Activated naive CD8-positive, alpha-beta T cell treated with anti-CD3 and anti-CD28 coated beads, Interleukin-2, amount 50 U/mL, for 24 hours (primary cell): ENCODE measurements at regions not wholly inside any gene's neighbourhood (a gene's known extent, or its start where the extent isn't known, plus 50 kb on each side); places are given as distances from the start of the nearest gene placed in this dataset.
"Not testable (repeated sequence)": the region's sequence is repeated elsewhere in the genome, so short reads cannot be mapped to it uniquely, and the experiment has no call there.

Experiments
- ATAC-seq: fragments of 150-1000 bp; cut with Tn5 transposase; one replicate; pipeline ENCODE4 v1.10.0; 2021
- DNase-seq: peaks from one replicate; pipeline ENCODE4 v3.0.0; 2021
- H3K27ac Mint-ChIP-seq: one replicate; pipeline ENCODE4 v1.8.0; 2021; ENCODE audit warnings: mild to moderate bottlenecking, mixed read lengths
- H3K27me3 Mint-ChIP-seq: one replicate; pipeline ENCODE4 v1.8.0; 2021; ENCODE audit warnings: mixed read lengths
- H3K36me3 Mint-ChIP-seq: one replicate; pipeline ENCODE4 v1.8.0; 2021; ENCODE audit warnings: low read depth, mixed read lengths
- H3K4me1 Mint-ChIP-seq: one replicate; pipeline ENCODE4 v1.8.0; 2021; ENCODE audit warnings: mixed read lengths
- H3K4me3 Mint-ChIP-seq: one replicate; pipeline ENCODE4 v1.8.0; 2021; ENCODE audit warnings: mild to moderate bottlenecking, moderate library complexity, mixed read lengths
- H3K9me3 Mint-ChIP-seq: one replicate; pipeline ENCODE4 v1.8.0; 2021; ENCODE audit warnings: mixed read lengths

DNA sequence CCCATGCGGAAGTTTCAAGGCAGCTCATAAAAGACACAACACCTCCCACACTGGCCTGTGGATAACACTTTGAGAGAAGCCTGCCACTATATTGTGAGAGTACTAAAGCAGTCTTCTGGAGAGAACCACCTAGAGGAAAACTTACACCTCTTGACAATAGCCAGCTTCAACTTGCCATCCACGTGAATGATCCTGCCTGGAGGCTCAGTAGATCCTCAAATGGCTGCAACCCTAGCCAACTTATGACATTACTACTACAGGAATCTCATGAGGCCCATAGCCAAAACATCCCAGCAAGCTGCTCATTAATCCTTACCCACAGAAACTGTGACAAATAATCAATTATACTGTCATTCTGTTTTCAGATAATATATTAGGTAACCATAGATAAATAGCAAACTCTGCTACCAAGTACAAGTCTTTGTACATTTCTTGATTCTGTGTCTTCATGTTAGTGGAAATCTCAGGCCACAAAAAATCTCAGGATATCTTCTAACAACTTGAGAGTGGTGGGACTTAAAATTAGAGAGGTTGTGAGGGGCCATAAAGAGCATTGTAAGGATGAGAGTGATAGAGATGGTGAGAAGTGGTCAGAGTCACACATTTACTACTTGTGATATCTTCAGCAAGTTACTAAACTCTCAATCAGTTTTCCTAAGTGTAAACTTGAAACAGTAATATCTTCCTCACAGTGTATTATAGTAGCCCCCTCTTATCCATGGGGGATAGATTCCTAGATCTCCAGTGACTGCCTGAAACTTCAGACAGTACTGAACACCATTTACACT is 368.0 kb downstream of the C12orf50 start:
- Mint-ChIP-seq H3K27me3 (no peaks in the 10 kb centered on the region), H3K27ac (no peak overlapping the region), H3K4me3 (no peak overlapping the region), H3K36me3 (no peaks in the 10 kb centered on the region), H3K4me1 (peaks cover 10% of the 10 kb centered on the region), H3K9me3 (no peaks in the 10 kb centered on the region)
- ATAC-seq (no peak), DNase-seq (no peak)

DNA sequence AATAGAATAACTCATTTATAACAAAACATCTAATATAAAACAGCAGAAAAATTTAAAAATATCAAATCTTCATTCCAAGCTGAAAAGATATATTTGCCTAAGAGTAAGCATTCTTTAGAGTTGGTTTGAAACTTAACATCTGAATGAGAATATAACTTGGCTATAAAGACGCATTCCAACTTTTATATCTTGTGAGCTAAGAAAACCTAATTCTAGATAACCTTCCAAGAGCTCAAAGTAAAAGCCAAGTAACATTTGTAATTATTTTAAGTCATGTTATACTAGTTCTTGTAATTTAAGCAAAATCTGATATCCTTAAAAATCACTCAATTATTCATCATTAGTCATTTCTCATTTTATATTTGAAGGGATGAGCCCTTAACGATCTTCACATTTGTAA is 368.9 kb downstream of the C12orf50 start:
- Mint-ChIP-seq H3K27ac (no peak overlapping the region), H3K4me1 (peaks cover 10% of the 10 kb centered on the region), H3K9me3 (no peaks in the 10 kb centered on the region), H3K27me3 (no peaks in the 10 kb centered on the region), H3K36me3 (no peaks in the 10 kb centered on the region), H3K4me3 (no peak overlapping the region)
- no peak for DNase-seq
- ATAC-seq: no peak

DNA sequence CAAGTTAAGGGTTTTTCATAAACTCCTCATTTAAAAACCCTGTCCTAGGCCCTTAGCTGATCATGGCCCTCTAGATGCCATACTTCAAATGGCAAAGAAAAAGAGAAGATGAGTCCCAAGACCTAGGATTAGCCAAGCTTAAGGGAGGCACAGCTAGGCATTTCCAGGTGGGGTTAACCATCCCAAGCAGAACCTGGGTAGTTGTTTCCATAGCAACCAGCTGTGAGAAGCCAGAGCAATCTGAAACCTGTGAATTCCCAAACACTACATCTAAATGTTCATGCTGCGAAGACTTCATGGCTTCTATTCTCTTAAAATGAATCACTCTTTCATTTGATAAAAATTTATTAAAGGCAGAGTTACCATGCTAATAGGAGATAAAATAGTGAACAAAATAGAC is 372.9 kb downstream of the C12orf50 start:
- Mint-ChIP-seq H3K4me3 (no peak overlapping the region), H3K9me3 (no peaks in the 10 kb centered on the region), H3K27me3 (no peaks in the 10 kb centered on the region), H3K27ac (no peak overlapping the region), H3K36me3 (no peaks in the 10 kb centered on the region), H3K4me1 (peaks cover under 1% of the 10 kb centered on the region)
- ATAC-seq (no peak), DNase-seq (no peak)

DNA sequence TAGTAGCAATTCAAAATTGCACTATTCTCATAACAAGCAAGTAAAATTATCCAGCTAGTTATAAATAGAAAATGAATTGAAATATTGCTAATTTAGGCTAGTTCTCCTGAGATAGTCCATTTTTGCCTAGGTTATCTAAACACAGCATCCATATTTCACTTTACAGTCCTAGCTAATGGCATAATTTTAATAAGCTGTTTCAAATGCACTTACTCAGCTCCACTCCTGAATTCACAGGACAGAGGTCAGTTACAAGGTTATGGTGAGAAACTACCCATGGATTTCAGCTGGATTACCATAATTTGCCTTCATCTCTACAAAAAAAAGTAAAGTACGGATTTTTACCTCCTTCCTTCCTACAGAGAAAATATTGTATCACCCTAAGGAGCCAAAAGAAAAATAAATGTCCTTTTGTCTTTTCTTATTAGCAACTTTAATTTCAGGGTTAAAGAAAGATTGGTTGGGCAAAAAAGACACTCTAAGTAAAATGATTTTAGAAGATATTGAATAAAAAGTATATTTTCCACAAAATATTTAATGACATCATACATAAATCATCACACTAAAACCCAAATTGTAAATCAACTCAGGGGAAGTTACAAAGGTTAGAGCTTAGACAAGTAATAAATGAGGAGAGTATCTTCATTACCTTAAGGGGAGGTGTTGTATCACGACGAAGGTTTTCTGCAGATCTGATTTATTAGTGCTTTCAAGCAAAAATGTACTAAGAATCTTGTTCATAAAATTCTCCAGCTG is 377.4 kb downstream of the C12orf50 start:
- Mint-ChIP-seq H3K9me3 (no peaks in the 10 kb centered on the region), H3K36me3 (no peaks in the 10 kb centered on the region), H3K27ac (no peak overlapping the region), H3K4me1 (no peaks in the 10 kb centered on the region), H3K27me3 (no peaks in the 10 kb centered on the region), H3K4me3 (no peak overlapping the region)
- ATAC-seq (no peak), DNase-seq (no peak)

DNA sequence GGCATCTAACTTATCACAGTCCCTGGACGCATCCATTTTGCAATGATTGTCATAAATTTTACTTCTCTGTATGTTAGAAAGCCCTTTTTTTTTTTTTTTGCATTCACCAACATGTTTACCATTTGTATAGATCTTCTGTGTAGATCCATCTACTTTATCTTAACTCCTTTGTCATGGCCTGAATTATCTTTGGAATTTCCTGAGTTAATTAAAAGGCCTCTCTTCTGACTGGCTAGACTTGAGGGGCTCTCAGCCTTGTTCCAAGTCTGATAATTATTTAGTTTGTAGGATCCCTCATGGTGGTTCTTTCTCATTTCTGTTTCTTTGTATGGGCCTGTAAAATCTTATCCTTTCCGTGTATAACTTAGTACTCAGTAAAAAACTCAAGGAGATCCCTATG is 387.0 kb downstream of the C12orf50 start:
- ATAC-seq (no peak), DNase-seq (no peak)
- no peaks in the 10 kb centered on the region for H3K27me3 Mint-ChIP-seq
- peaks cover 4% of the 10 kb centered on the region for H3K9me3 Mint-ChIP-seq
- no peak overlapping the region for H3K27ac Mint-ChIP-seq
- H3K4me3 Mint-ChIP-seq: no peak overlapping the region
- no peaks in the 10 kb centered on the region for H3K4me1 Mint-ChIP-seq
- H3K36me3 Mint-ChIP-seq: no peaks in the 10 kb centered on the region

DNA sequence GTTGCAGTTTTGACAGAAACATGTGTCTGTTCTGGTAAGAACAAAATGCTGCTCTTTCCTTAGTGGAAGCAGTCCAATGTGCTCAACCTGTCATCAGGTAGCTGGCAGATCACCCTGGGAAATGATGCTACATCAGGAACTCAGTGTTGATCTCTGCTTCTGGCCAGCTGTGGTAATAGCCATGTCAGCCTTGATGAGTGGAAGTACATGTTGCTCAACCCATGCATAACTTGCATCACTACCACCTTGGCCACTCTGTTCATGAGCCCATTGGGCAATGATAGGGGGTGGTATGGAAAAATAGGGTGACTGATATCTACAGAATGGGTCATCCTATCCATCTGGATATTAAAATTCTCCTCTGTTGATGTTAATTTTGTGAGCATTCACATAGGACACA is 411.0 kb downstream of the C12orf50 start:
- no peak overlapping the region for H3K4me3 Mint-ChIP-seq
- DNase-seq: no peak
- no peak overlapping the region for H3K27ac Mint-ChIP-seq
- no peaks in the 10 kb centered on the region for H3K4me1 Mint-ChIP-seq
- ATAC-seq: no peak
- H3K9me3 Mint-ChIP-seq: peaks cover 4% of the 10 kb centered on the region
- H3K27me3 Mint-ChIP-seq: no peaks in the 10 kb centered on the region
- no peaks in the 10 kb centered on the region for H3K36me3 Mint-ChIP-seq

DNA sequence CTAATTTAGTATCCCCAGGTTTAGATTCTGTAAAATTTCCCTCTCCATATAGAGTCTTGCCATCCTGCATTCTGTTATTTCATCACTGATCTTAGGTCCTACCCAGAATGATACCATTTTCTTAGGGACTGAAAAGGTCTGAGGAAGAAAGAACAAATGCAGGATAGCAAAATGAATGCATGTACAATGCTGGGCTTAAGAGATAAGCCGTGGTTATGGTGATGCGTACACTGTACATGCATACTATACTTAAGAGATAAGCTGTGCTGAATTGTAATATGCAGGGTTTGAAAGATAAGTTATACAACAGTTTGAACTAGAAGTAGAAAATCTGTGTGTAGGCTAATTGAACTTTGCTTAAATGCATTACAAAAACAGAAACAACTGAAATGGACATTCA is 416.2 kb downstream of the C12orf50 start:
- no peaks in the 10 kb centered on the region for H3K4me1 Mint-ChIP-seq

DNA sequence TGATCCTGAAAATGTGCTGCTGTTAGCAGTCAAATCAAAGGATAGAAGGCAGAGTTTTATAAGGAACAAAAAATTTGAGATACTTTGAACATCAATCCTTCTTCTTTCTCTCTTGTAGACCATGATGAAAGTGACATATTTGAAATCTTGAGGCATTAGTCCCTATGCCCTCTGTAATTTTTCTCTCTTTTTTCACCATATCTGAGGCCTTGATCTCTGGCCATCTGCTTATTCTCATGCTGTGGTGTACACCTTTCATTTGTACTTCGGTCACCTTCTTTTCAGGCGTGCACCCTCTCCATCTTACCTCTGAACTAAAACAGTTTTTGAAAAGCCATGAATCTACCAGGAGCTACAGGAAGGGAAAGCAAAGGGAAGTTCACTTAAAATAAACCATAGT is 420.9 kb downstream of the C12orf50 start:
- H3K4me1 Mint-ChIP-seq: no peaks in the 10 kb centered on the region
- no peaks in the 10 kb centered on the region for H3K36me3 Mint-ChIP-seq
- no peaks in the 10 kb centered on the region for H3K27me3 Mint-ChIP-seq
- DNase-seq: no peak
- no peak overlapping the region for H3K27ac Mint-ChIP-seq
- no peak overlapping the region for H3K4me3 Mint-ChIP-seq
- no peak for ATAC-seq
- H3K9me3 Mint-ChIP-seq: peaks cover 9% of the 10 kb centered on the region

More for the DNA sequence above, 416.2 kb downstream of the C12orf50 start:
- Mint-ChIP-seq H3K36me3 (no peaks in the 10 kb centered on the region), H3K27ac (no peak overlapping the region), H3K27me3 (no peaks in the 10 kb centered on the region), H3K9me3 (peaks cover 4% of the 10 kb centered on the region), H3K4me3 (no peak overlapping the region)
- DNase-seq (no peak), ATAC-seq (no peak)

DNA sequence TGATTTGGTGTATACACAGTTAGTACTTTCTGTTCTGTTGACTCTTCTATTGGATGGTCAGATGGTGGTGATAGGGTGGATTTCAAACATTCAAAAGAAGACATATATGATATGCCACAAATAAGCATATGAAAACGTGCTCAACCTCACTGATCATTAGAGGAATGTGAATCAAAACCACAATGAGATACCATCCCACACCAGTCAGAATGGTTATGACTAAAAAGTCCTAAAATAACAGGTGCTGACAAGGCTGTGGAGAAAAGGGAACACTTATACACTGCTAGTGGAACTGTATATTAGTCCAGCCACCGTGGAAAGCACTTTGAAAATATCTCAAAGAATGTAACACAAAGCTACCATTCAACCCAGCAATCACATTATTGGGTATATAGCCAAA is 425.5 kb downstream of the C12orf50 start:
- no peak overlapping the region for H3K27ac Mint-ChIP-seq
- no peaks in the 10 kb centered on the region for H3K4me1 Mint-ChIP-seq
- no peaks in the 10 kb centered on the region for H3K27me3 Mint-ChIP-seq
- DNase-seq (no peak), ATAC-seq (no peak)
- peaks cover 5% of the 10 kb centered on the region for H3K9me3 Mint-ChIP-seq
- H3K4me3 Mint-ChIP-seq: no peak overlapping the region
- no peaks in the 10 kb centered on the region for H3K36me3 Mint-ChIP-seq

DNA sequence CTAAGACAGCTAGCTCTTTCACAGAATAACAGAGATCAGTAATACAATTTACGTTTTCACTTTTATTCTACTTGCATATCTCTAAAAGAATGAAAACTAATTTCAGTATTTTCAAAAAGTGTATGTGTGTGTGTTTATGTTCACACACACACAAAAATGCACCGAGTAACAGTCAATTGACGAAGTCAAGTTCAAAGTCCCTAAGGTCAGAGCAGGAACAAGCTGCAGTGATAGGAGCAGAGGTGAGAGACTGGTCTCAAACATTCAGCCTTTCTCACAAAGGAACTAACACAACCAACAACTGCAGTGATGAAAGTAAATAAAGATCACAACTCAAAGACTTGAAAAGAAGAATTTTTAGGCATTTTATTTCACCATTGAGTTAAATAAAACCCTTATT is 429.7 kb downstream of the C12orf50 start:
- H3K27me3 Mint-ChIP-seq: no peaks in the 10 kb centered on the region
- H3K4me1 Mint-ChIP-seq: no peaks in the 10 kb centered on the region
- no peak for ATAC-seq
- DNase-seq: no peak
- no peak overlapping the region for H3K27ac Mint-ChIP-seq
- no peaks in the 10 kb centered on the region for H3K36me3 Mint-ChIP-seq
- peaks cover 5% of the 10 kb centered on the region for H3K9me3 Mint-ChIP-seq
- H3K4me3 Mint-ChIP-seq: no peak overlapping the region

DNA sequence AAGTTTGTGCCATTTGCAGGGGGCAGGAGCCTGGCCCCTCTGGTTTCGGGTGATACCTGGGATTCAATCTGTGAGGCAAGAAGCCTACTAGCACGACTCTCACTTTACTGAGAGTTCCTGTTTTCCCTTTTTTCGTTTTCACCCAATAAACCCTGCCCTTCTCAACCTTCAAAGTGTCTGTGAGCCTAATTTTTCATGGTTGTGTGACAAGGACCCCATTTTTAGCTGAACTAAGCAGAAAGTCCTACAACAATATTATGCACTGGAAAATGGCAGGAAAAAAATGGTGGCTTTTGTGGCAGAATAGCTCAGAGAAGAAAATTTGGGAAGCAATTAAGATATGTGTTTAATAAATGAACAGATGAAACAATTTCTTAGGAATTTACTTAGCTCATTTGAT is 432.1 kb downstream of the C12orf50 start:
- Mint-ChIP-seq H3K27ac (no peak overlapping the region), H3K9me3 (peaks cover 5% of the 10 kb centered on the region), H3K4me1 (no peaks in the 10 kb centered on the region), H3K36me3 (no peaks in the 10 kb centered on the region), H3K27me3 (no peaks in the 10 kb centered on the region), H3K4me3 (no peak overlapping the region)
- DNase-seq (no peak), ATAC-seq (no peak)

DNA sequence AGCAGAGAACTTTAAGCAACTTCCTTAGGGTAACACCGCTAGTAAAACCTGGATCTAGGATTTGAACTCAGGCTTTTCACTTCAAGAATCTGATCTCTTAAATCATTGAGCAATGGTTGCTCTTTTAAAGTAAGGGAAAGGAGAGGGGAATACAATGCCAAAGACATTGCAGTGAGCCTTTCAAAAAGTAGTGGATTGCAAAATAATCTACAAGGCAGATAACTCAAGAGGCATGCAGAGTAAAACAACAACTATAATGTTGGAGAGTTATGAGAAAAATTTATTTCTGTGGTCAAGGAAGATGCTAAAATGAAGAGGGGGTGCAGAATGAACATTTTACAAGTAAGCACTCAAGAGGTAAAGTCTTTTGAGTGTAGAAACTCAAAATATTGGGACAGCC is 432.6 kb downstream of the C12orf50 start:
- Mint-ChIP-seq H3K9me3 (peaks cover 5% of the 10 kb centered on the region), H3K4me3 (no peak overlapping the region), H3K4me1 (no peaks in the 10 kb centered on the region), H3K27ac (no peak overlapping the region), H3K27me3 (no peaks in the 10 kb centered on the region), H3K36me3 (no peaks in the 10 kb centered on the region)
- no peak for DNase-seq
- no peak for ATAC-seq

DNA sequence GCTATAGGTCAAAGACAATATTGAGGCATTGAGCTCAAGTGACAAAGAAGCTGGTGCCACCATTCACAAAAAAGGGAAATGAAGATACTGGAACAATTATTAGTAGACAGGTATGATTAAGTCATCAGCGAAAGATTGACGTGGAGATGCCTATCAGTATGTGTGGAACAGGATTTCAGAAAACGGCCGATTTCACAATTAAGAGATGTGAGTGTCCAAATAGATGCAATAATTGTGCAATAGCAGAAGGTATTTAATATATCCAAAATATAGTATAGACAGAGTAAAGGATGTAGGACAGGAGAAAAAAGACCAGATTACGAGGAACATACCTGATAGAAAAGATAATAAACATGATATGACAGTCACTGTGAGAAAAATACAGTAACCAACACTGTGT is 433.1 kb downstream of the C12orf50 start:
- H3K27ac Mint-ChIP-seq: no peak overlapping the region
- H3K4me1 Mint-ChIP-seq: no peaks in the 10 kb centered on the region
- H3K4me3 Mint-ChIP-seq: no peak overlapping the region
- ATAC-seq (no peak), DNase-seq (no peak)
- peaks cover 5% of the 10 kb centered on the region for H3K9me3 Mint-ChIP-seq
- no peaks in the 10 kb centered on the region for H3K36me3 Mint-ChIP-seq
- H3K27me3 Mint-ChIP-seq: no peaks in the 10 kb centered on the region

DNA sequence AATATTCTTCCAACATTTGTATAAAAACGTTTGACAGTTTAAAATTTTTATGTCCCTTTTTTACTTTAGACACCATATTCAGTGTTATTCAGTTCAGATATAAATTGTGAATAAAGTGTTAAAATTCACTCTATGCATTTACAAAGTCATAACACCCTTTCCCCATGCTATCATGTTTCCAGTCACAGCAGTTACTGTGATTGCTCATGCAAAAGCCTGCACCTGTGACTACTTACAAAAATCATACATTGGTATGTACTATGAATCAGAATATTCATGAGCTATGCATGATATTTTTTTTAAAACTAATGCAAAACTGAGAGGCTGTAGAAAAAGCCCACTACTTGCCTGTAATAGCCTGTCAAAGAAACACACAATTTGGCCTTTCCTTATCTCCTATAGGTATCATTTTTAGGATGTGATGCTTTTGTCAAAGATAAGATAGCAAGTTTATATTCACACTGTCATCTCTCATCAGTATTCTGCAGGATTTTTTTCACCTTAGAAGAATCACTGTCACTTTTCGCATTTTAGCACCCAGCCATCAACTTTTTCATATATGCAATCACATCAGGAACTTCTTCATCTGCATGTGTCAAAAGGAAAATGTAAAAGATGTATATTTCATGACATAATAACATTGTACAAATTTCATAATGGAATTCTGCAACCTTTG is 443.2 kb downstream of the C12orf50 start:
- no peaks in the 10 kb centered on the region for H3K4me1 Mint-ChIP-seq
- H3K36me3 Mint-ChIP-seq: no peaks in the 10 kb centered on the region
- ATAC-seq (no peak), DNase-seq (no peak)
- no peak overlapping the region for H3K4me3 Mint-ChIP-seq
- H3K27ac Mint-ChIP-seq: no peak overlapping the region
- H3K9me3 Mint-ChIP-seq: peaks cover 10% of the 10 kb centered on the region
- H3K27me3 Mint-ChIP-seq: no peaks in the 10 kb centered on the region

DNA sequence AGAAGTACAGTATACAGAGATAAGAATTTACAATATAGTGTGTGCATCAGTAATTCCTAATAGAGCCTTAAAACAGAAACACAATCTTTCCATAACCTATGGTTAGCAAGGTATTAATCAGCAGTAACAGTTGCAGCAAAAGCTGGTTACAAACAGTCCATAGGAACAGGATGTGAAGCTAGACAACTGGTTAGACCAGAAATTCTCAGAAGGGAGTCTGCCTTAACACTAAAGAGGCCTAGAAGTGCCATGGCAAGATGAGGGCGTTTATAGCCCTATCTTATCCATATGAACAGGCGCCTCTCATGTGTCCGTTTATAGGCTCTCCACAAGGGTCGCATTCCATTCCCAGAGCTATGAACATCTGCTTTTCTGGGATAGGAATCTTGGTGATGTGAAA is 450.1 kb downstream of the C12orf50 start:
- not testable (repeated sequence) for H3K4me3 Mint-ChIP-seq, ATAC-seq, H3K9me3 Mint-ChIP-seq, H3K4me1 Mint-ChIP-seq, H3K27me3 Mint-ChIP-seq, H3K36me3 Mint-ChIP-seq, DNase-seq, H3K27ac Mint-ChIP-seq
